Astrocyte (in vitro differentiated cells and primary cell): ENCODE measurements at regions not wholly inside any gene's neighbourhood (a gene's known extent, or its start where the extent isn't known, plus 50 kb on each side); places are given as distances from the start of the nearest gene placed in this dataset.

Experiments used
- EZH2 ChIP-seq: IDR thresholded peaks from 2 replicates; pipeline ENCODE4 v1.6.1; 2012; ENCODE audit warnings: mild to moderate bottlenecking, low read length, inconsistent platforms; ENCODE audit not compliant: insufficient read depth
- TF ChIP-seq, protein P1 (sequence below): IDR thresholded peaks from 2 replicates; pipeline ENCODE4 v1.5.1; 2011; ENCODE audit warnings: low read depth, mild to moderate bottlenecking, inconsistent platforms, low read length, moderate library complexity; ENCODE audit not compliant: insufficient read depth

DNA sequence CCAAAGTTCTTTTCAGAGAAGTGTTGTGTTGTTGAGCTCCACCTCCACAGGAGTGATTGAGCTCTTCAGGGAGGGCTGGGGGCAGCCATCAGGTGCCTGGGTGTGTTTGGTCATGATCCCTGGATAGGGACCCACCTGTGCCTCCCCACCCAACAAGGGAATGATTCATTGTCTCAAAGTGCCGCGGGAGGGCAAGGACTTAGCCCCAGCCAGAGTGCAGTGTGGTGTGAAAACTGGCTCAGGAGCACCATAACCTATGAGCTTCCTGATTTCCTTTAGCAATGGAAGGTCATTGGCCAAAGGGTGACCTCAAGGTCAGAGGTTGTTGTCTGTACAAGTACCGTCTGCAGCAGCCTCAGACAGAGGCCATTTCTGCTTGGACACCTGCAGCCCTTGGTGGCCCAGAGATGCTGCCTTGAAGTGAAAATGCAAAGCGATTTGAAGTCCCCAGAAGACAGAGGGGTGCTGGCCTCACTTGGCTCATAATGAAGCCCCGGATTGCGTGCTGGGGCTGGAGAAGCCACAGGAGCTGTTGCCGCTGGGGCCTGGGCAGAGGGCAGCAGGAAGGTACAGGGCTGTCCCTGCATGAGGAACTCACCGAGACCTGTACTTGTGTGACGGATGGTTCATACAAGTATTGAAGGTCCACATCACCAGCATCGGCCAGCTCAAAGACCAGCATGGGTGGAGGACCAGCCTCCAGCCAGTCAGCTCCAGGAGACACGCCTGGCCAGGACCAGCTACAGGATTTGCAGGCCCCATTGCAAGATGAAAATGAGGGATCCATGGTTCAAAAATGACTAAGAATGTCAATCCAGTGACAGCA lies 100.6 kb upstream of the DUSP22 start:
- TF ChIP-seq, protein P1, sequence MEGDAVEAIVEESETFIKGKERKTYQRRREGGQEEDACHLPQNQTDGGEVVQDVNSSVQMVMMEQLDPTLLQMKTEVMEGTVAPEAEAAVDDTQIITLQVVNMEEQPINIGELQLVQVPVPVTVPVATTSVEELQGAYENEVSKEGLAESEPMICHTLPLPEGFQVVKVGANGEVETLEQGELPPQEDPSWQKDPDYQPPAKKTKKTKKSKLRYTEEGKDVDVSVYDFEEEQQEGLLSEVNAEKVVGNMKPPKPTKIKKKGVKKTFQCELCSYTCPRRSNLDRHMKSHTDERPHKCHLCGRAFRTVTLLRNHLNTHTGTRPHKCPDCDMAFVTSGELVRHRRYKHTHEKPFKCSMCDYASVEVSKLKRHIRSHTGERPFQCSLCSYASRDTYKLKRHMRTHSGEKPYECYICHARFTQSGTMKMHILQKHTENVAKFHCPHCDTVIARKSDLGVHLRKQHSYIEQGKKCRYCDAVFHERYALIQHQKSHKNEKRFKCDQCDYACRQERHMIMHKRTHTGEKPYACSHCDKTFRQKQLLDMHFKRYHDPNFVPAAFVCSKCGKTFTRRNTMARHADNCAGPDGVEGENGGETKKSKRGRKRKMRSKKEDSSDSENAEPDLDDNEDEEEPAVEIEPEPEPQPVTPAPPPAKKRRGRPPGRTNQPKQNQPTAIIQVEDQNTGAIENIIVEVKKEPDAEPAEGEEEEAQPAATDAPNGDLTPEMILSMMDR = no peak
- no peak for TF ChIP-seq EZH2
